GM19351 (cell line): ENCODE measurements at regions not wholly inside any gene's neighbourhood (a gene's known extent, or its start where the extent isn't known, plus 50 kb on each side); places are given as distances from the start of the nearest gene placed in this dataset.
"Not testable (repeated sequence)": the region's sequence is repeated elsewhere in the genome, so short reads cannot be mapped to it uniquely, and the experiment has no call there.

Experiments
- ATAC-seq: cut with Tn5 transposase; IDR thresholded peaks from one replicate; pipeline ENCODE4 v1.9.1; 2021; ENCODE audit warnings: mild to moderate bottlenecking, moderate library complexity; ENCODE audit not compliant: unreplicated experiment

DNA sequence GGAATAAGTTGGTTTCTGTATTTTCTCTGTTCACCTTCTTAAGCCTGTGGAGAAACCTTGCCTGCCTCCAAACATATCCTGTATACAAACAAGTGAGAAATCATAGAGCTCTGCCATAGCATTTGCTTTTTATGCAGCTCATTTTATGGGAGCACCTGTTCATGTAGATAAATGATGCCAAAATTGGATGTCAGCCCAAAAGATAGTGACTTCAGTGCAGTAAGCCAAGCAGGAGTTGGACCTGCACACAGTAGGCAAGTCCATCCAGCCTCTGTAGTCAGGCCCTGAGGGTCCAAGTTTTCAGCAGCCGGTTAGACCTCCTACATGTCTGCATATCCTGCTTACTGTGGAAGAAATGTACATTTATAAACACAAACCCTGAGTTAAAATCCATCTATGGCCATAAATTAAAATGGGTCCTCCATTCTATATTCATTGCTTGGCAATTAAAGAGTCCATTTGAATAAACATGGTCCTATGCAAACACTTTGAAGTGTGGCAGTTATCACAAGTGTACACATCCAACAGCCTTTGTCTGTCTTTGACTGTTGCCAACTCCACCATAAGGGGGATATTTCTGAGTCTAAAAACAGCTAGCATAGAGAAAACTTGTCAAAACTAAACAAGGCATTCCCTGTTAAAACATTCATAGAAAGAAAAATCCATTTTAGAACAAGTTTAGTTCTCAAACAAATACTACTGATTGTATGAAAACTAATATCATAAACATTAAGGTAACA is 847.8 kb downstream of the RPS29 start:
- no peak for ATAC-seq

- ATAC-seq = no peak
Measured at GRCh38 chr14:48735607-48736006, 850.6 kb downstream of the RPS29 start.

- no peak for ATAC-seq
Measured at GRCh38 chr14:48731260-48731659, 854.9 kb downstream of the RPS29 start.

DNA sequence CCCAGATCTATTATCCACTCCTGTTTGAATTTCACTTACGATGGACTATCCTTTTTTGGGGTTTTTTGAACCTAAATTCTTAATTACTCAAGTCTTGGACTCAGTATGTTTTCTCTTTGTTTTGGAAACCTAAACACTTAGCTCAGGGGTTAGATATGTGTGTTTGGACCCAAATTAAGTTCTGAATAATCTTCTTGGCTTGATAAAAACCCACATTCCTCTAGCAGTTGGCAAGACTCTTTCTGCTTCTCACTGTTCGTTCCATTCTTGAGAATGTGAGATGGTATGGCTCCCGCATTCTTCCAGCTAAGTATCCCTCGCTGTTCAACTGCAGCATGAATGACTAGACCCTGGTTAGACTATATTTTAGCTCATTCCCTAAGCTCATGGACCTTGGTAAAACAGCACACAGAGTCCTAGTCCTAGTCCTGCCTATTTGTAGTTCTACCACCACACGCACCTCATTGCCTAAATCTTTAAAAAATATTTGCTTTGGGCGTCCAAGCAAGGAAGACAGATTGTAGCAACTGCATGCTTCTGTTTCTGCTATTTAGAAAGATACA is 860.0 kb downstream of the RPS29 start:
- ATAC-seq = no peak

DNA sequence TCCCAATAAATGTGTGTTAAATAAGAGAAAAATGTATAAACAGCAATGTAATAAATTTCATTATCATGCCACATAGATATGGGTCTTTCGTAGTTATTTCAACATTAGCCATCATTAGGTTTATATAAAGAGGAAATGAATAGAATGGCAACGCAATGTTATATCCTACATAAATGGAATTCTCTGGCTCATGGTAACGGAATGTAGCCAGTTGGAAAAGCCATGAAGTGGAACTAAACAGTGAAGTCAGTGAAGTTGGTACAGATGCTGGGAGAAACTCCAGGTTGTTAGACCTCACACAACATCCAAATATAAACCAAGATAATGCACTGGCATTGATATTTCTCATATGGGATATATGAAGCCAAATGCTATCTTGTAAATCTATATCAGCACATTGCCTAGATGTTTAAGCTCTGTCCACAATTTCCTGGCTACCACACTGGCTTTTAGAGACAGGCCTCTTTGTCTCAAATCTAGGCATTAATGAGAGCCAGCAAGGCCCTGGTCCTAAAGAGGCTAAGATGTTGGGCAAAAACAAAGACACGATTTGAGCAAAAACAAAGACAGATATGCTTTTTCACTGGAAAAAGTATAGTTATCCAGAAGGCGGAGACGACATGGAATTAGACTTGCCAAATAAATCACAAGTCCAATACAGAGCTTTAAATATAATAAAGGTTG is 861.0 kb downstream of the RPS29 start:
- ATAC-seq = no peak

- ATAC-seq = no peak
Measured at GRCh38 chr14:48723841-48724495, 862.2 kb downstream of the RPS29 start.

DNA sequence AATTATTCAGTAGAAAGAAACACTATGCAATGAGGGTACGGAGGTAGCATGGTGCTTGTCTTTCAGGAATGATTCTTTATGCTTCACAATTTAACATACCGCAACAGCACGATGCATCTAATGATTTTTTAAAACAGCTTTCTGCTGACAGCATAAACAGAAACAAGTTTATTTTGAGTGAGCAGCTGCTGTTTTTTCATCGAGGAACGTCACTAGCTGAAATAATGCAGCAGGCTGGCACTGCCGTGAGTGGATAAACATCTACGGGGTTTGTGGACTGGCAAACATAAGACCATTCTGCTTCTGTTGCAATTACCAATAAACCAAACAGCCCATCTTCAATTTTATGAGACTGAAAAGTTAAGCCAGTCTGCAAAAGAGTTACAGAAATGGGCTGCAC is 871.8 kb downstream of the RPS29 start:
- ATAC-seq = no peak

DNA sequence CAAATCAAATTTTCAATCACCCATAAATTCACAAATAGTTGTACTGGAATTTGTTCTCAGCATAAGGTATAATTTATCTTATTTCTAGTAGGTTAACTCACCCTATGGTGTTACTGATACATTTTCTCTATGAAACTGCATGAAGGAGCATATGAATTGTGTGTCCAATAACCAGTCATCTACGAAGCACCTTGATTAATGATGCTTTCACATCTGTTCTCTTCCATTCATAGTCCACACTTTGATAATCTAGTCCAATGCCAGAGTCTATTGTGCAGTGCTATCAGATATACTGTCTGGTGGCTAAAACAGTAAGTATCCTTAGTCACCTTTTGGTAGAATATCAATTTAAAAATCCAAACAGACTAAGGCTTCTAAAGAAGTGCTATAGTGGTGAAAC is 876.0 kb downstream of the RPS29 start:
- no peak for ATAC-seq

DNA sequence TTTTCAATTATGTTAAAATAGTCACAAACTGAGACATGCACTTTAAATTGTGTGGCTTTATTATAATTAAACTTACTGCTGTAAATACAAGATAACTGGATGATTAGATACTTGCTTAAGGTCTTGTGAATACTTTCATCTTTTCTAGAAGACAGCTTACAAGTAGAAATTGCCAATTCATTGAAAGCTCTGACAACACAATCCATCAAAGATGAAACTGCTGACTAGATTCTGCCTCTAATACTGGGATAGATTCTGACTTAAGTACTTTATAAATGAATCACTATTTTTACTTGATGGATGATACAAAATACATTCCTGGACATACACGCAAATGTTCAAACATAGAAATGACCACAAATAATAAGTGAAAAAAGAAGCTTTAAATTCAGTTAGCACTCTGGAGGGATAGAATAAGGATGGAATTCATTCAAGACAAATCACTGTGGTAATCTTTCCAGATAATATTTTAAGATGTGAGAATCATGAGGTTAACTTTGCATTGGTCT is 876.8 kb downstream of the RPS29 start:
- no peak for ATAC-seq

GRCh38 chr14:48704639-48705038 is 881.5 kb downstream of the RPS29 start:
- ATAC-seq = no peak

GRCh38 chr14:48703728-48704467 is 882.3 kb downstream of the RPS29 start:
- no peak for ATAC-seq

DNA sequence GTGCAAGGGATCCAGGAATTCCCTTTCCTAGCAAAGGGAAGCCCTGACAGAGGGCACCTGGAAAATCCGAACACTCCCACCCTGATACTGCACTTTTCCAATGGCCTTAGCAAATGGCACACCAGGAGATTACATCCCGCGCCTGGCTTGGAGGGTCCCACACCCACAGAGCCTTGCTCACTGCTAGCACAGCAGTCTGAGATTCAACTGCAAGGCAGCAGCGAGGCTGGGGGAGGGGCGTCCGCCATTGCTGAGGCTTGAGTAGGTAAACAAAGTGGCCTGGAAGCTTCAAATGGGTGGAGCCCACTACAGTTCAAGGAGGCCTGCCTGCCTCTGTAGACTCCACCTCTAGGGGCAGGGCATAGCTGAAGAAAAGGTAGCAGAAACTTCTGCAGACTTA is 888.8 kb downstream of the RPS29 start:
- ATAC-seq = not testable (repeated sequence)

GRCh38 chr14:48693793-48694192 is 892.4 kb downstream of the RPS29 start:
- ATAC-seq = no peak

- ATAC-seq = no peak
Measured at GRCh38 chr14:48690349-48690748, 895.8 kb downstream of the RPS29 start.

DNA sequence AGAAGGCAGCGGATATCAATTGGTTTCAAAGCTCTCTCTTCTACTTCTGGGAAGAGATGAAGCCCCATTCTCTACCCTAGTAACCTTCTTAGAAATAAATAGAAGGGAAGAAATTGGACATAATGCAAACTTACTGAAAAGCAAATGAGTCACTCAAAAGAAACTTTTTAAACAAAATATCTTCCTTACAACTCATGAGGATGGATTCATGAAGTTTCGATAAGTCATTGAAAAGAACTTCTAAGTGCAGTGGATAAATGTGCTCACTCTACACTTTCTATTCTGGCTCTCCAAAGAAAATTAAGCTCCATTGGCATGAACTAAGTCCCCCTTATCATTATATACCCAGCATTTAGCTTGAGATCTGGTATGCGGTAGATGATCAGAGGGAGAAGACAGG is 899.5 kb downstream of the RPS29 start:
- no peak for ATAC-seq

- no peak for ATAC-seq
Measured at GRCh38 chr14:48672506-48672905, 913.7 kb downstream of the RPS29 start.

GRCh38 chr14:48670939-48671338 is 915.2 kb downstream of the RPS29 start:
- no peak for ATAC-seq

DNA sequence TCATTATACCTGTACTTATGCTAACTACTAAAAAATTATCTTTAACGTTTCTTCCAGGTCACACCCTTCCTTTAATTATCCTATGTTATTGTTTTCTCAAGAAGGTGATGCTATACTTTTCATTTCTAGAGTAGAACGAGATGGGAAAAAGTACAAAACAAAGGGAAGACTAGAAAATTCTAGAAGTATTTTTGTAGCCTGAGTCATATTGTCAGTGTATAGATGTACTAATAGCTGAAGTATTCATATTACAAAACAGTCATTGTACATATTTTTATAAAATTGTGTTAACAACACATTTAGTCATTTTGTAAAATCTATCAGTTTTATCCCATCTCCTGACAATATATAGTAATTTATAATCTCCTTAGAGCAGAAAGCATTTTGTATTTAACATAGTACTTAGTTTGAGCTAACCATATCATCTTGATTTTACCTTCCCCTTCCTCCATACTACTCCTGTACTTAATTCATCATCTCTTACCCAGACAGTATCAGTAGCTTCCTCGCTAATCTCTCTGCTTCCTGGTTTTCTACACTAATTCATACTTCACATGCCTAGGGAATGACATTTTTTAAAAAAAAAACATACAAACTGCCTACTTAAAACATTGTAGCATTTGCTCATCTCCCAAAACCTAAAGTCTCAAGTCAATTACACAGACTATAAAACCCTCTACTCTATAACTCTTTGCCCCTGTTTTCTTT is 920.9 kb downstream of the RPS29 start:
- ATAC-seq = no peak

DNA sequence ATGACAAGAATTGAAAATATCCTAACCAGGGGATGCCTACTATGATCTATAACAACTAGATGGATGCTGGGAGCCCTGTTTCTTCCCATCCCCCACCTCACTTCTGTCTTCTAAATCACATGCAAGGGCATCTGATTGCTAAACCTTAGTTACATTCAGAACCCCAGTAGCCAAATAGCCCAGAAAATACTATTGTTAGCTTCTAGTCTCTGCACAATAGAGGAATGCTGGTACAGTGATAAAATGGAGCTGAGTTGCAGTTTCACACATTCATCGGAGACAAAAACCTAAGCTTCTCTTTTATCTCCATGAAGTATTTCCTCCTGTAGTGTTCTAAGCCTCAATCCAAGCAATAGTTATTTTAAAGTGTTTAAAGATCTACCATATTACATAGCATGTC is 942.9 kb downstream of the RPS29 start:
- no peak for ATAC-seq

DNA sequence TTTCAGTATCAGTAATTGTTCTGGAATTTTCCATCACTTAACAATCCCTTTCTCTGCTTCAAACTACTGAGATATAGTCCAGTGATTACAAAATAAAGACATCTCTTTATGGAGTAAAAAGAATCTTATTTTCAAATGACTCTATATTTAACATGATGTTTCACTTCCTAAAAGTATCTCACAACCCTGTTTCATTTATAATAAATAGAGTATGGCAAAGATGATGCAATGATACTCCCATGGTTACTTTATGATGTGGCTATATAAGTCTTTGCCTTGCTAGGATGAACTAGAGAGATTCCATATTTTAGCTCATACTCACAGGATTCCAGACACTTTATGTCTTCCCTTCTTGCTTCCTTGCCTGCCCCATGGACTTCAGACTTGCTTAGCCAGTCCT is 953.5 kb upstream of the MDGA2 start:
- no peak for ATAC-seq
